T-helper 2 cell treated with Interferon-gamma antibody and Interleukin-4, amounts not matched to agents 100 ng/mL and 5 ng/mL, for 36 hours (primary cell): ENCODE measurements at regions not wholly inside any gene's neighbourhood (a gene's known extent, or its start where the extent isn't known, plus 50 kb on each side); places are given as distances from the start of the nearest gene placed in this dataset.

ENCODE experiments used
- intact Hi-C: fragments of 100-400 bp; cut with micrococcal nuclease; formaldehyde crosslinking; loops from one replicate; pipeline ENCODE4 v1.15.1; 2023

DNA sequence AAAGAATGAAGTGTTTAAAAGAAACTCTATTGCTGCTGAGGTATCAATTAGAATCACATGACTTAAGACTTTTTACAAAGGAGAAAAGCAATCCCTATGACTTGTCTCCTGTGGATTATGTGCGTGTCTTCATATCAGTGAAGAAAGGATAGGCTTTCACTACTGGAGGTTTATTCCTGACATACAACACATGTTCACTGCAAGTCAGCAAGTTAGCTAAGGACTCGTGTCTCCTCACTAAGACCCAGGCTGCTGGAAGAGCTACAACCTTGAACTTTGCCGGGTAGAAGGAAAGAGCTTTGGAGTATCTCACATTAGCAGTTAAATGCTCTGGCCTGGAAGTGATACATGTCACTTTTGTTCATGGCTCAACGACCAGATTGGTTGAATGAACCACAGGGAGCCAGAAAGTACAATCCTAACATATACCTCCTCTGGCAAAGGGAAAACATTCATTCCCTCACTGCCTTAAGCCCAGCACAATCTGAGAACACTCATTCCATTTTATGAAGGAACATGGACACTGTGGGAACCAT is 215.3 kb downstream of the RNF152 start:
- intact Hi-C loops: no loop called here

DNA sequence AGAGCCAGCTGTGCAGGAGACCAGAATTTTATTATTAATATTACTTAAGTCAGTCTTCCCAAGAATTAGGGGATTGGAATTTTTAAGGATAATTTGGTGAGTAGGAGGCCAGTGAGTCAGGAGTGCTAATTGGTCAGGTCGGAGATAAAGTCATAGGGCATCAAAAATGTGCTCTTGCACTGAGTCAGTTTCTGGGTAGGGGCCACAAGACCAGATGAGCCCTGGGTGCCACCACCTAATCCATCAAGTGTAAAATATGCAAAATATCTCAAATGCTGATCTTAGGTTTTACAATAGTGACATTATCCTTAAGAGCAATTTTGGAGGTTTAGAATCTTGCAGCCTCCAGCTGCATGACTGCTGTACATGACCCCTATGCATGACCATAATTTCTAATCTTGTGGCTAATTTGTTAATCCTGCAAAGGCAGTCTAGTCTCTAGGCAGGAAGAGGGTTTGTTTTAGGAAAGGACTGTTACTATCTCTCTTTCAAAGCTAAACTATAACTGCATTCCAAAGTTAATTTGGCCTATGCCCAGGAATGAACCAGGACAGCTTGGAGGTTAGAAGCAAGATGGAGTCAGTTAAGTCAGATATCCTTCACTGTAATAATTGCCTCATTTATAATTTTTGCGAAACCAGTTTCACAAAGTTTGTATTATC is 215.9 kb downstream of the RNF152 start:
- intact Hi-C loops: no loop called here

DNA sequence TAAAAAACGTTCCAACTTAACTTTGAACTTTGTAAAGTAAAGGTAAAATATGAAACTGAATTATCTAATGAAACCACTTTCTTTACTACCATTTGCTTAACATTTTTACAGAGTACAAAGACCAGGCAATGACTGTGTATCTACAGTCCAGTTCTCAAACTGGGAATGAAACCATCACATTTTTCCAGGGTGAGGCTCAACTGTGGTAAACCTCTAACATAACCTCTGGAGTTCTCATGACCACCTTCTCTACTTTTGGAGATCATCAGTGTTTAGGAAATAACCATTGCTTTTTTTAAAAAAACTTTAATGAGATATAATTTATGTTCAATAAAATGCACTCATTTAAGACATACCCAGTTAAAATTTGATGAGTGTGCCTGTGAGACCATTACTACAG is 223.5 kb downstream of the RNF152 start:
- intact Hi-C loops: no loop called here

DNA sequence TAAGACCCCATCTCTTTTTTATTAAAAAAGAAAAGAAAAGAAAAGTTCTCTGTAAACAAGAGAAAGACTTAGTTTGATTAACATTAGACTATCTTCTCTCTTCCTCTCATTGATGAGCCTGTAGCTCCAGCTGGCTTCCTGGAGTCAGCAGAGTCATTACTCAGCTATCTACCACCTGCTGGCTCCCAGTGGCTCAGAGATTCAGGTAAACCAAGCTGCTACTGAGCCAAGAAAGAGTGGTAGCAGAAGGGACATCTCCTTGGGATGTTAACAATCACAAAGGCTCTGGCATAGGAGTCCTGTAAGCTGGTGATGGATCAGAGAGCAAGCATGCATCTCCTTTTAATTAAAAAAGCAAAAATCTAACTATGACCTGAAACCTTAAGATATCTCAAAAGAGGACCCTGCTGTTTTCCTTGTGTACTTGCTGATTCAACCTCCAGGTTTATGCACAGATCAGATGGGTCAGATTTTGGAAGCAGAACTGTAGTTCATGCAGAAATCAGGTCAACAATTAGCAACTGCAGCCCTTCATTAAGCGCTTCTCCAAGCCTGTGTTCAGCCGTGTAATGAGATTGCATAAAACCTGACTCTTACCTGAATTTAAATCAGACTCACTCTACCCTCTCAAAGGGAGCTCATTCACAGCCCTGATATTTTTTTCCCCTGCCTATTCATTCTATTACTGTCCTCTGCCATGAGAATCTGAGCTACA is 225.8 kb downstream of the RNF152 start:
- intact Hi-C loops: no loop called here

DNA sequence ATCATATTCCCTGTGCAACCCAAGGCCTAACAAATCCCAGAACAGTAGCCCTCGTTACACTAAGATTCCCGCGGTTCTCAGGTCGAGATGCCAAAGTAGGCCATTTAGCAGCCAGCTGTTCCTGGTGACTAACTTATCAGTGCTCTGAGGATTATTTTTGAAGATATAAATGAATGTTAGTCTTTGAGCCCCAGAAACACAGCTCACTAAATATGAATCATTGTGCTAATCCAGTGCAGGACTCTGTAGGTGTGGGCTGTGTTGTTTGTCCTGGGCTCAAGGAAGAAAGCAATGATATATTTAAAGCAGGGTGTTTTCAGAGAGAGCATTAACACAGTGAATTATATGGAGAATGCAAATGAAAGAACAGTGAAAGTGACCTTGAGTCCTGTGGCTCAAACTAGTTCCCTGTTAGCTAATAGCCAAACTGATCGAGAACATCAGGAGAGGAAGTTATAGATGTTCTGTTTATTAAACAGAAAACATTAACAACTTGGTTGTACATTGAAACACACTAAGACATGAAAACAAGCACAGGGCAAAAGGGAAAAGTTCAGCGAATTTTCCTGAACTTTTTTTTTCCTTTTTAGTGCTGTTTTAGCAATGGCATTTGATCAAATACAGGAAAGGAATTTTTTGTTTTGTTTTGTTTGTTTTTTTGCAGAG is 228.3 kb downstream of the RNF152 start:
- intact Hi-C loops: no loop called here

DNA sequence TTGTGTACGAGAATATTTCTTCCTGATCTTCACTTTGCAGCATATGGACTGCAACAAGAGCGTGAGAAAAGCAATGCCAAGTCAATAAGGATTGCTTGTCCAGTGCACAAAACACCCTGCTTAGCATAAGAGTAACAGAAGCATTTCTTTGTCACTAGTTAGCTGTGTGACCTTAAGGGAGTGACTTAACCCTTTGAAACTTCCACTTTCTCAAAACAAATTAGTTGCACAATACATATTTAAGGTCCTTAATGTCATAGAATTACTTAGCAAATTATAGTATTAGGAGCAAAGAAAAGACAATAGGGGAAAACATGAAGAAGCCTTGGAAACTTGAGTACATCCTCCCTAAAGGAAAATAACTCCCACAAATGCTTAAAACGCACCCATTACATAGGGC is 230.1 kb downstream of the RNF152 start:
- intact Hi-C loops: no loop called here

DNA sequence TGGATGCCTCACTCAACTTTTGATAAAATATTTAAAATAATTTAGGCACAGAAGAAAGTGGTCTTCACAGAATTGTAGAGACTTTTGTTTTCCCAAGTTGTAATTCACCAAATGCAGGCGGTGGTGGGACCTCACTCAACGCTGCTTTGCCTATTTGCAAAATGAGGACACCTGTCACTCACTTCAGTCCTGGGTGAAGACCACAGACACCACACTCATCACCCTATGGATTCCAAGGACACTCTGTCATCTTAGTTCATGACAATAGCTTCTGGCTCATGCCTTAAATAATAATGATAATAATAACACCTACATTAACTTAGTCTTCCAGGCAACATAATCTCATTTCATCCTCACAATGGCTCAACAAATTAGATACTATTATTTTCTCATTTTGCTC is 234.4 kb downstream of the RNF152 start:
- intact Hi-C loops: no loop called here

DNA sequence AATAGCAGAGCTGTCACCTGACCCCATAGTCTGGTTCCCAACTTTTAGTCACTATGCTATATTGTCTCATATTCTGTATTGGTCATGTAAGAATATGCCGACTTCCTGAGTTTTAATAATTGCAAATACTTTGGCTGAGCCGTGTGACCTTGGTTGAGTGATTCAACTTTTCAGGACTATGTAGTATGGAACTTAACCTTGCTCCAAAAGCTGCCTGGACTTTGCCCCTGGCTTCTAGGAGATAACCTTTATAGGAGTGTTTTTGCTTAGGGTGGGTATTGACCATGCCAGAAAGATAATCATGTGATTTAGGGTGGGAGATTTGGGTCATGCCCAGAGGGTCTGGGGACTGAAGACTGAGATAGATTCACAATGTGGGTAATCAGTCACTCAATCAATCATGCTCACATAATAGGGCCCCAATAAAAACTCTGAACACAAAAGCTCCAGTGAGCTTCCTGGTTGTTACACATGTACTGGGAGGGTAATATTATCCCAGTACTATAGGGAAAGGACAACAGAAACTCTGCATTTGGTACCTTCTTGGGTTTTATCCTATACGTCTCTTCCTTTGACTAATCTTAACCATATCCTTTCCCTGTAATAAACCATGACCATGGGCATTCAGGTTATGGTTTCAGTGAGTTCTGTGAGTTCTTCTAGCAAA is 235.6 kb downstream of the RNF152 start:
- intact Hi-C loops: no loop called here

DNA sequence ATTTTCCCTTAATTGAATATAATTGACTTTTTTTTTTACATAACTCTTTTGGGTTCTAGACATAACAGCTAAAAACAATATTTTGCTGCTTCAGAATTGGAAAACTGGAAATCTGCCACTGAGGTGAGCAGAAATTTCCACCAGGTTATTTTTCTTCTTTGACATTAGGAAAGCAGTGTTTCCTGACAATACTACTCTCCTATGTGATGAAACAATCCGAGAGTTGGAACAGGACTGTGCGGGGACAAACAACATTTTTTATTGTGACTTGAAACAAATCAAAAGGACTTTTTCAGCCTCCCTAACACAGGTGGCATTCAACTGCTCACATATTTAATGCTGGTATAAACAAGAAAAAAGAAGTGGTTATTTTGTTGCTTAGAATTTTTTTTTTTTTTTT is 237.2 kb downstream of the RNF152 start:
- intact Hi-C loops: no loop called here

DNA sequence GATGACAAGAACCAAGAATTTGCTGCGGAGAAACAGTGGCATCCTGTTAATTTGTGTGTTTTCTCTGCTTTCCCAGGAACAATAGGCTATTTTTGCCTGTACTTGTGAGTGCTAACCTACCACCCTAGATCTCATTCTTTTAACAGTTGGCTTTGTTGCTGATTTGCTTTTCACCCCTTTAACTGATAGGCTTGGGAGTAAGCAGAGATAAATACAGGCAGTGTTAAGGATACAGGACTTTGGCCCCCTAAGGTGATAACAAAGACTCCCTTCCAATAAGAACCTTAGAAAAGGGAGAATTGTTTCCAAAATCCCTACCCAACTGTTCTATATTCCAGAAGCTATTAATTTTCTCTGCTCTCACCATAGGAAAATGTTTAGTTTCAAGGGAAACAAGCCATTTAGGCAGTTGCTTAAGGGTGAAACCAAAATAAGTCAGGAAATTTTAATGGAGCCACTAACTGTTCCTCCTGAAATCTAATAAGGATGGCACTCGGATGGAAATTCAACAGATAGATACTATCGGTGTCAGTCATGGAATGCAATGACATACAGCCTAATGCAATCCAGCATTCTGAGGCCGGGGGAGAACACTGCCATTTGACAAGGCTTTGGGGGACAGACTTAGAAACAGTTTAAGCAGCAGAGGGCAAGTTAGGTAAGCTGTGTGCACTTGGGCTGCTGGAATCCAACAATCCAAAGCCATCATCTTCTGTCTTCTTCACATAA is 238.8 kb downstream of the RNF152 start:
- intact Hi-C loops: no loop called here

DNA sequence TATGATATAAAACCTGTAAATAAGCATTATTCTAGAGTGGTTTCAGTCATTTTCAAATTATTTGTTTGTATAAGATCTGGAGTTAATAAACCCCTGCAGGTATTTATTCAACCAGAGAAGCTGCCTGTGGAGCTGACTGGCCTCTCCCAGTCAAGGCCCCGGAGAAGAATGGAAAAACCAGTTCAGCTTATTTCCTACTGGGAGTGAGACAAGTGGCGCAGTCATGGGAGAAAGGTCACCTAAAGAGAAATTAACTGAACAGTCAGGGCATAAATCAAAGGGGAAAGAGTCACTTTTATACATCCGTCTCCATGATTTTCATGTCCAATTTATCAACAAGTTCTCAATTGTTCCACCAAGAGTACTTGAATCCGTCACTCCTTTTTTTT is 240.9 kb downstream of the RNF152 start:
- intact Hi-C loops: no loop called here

DNA sequence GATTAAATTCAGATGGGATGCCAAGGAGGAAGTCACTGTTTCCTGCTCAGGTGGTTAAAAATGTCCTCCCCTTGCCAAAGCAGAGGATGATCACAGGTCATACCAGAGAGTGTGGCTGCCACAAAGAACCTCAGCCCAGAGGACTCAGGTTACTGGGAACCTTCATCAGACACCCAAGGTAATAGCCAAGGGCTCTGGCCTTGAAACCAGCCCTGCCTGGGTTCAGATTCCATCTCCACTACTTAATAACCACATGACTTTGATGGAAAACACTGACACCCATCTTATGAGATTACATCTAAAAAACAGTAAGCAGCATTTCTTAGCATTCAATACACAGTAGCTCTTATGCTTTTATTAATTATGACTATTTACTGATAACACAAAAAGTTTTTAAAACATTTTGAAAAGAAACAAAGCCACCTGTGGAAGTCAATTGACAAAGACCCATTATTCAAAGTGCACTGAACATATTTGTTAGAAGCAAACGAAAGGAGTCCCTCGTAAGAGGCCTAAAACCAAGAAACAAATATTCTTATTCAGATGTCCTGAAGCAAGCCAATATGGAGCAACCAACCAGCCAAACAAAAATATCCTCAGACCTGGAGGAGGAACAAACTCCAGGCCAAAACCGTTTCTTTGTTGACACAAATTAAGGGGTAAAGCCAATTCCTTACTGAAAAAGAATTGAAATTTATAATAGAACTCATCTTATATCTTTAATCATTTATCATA is 241.5 kb downstream of the RNF152 start:
- intact Hi-C loops: no loop called here

DNA sequence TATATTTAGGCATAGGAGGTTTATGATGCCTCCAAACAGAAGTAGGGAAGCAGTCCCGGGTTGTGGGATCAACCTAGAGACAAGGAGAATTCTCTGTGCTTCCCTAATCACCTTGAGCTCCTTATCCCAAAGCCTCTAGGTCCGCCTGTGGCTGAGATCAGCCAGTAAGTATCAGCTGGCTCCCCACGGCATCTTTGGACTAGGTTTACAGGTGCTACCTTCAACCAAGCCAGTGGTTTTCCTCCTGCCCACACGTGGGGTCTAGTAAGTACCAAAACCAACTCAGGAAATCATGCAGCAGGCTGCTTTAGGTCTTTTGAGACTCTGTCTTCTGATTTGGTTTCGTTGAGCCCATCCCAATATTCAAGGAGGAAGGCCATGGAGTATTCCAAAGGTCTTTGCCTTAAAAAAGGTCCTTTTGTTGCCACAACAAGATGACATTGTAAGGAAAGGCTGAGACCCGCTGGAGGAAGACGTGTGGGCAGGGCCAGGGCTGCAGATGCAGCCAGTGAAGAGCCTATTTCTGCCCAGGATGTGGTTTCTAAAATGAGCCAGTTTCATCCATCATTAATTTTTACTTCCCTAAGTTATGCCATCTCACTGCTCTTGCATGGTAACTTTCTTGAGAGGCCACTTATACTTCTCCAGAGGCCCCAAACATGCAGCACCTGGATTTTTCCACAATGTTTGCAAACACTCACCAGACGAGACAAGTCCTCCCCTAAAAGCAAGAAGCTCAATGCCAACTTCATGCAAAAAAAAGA is 248.7 kb downstream of the RNF152 start:
- intact Hi-C loops: no loop called here

DNA sequence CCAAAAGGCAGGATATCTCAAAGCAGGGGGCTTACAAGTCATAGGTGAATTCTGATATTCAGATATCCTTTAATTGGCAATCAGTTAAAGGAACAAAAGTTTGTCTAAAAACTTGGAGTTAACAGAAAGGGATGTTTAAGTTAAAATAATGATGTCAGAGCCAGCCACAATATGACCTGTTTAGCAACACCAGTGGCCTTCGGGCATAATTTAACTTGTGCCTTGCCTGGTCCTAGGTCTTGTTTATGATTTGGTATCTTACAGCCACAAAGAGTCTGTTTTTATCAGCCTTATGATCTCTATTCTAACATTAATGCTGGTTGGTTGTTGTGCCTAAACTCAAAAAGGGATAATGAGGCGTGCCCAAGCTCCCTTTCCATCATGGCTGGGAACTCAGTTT is 252.9 kb downstream of the RNF152 start:
- intact Hi-C loops: loop anchor here (5.0 kb wide), 1 partner anchor 252 kb away; the partner anchor contains the start of gene RNF152

DNA sequence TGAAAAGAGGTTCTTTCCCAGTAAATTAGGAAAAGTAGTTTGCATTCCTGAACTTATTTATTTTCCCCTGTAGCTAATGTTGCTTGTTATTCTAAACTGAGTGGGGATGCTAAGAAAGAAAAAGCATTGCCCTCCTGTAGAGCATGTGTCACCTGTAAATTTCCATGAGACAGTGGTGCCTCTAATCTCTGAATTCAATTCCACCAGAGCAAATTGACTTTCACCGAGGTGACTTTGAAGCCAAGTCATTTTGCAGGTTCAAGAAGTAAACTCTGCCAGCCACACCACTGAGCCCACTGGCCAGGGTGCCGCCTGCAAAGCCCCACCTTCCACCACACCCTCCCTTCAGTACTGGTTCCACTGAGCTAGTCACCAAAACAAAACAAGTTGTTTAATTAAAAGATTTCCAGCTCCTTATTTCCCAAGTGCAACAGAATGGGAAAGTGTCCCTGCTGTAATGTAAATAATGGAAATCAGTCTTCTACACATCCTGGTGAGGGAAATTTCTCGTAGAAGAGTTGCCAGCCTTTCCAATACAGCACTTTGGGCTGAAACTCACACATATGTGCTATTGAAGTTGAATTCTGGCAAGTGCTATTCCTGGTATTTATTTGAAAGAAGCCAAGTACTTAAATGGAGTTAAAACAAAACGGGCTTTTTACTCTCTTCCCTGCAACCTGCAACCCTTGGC is 254.8 kb downstream of the RNF152 start:
- intact Hi-C loops: loop anchor here (5.0 kb wide), 1 partner anchor 254 kb away; the partner anchor contains the start of gene RNF152

DNA sequence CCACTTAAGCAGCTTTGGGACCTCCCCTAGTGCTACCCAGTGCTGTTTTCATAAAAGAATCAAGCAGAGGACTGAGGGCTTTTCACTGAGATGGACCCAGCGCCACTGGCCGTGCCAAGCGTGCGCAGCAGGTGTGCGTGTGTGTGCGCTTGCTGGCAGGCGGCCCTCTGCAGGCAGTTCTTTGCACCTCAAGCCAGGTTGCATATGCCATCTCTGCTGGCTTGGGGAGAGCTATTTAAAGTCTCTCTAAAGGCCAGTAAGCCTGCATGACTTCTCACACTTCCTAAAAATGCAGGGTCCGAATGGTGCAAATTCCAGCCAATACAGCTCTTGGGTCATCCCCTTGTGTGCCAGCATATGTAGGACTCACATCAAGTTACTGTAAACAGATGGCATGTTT is 255.5 kb downstream of the RNF152 start:
- intact Hi-C loops: loop anchor here (5.0 kb wide), 1 partner anchor 255 kb away; the partner anchor contains the start of gene RNF152

DNA sequence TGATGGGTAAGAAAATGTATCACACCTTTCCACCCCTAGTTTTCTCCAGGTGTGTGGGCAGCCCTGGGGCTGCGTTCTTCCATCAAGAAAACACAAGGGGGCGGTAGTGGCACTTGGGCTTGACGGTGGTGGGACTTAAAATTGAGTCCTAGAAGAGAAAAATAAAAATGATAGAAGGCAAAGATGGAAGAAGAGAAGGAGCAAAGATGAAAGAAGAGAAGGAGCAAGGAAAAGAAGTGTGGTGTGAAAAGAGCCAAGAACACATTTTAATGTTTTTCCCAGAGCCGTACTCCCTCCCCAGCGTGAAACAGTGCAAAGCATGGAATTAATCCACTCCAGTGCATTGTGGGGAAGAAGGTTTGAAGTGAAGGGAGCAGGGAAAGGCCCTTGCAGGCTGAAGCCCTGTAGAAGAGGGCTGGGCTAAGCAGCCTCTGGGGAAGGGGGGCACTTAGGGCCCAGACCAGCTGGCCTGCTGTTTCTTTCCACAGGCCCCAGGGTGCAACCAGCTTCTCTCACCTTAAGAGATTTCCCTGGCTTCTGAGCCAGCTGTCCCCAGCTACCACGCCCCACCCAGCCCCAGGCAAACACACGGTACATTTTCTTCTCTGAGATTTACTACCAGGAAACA is 256.8 kb downstream of the RNF152 start:
- intact Hi-C loops: loop anchor here (1.0 to 5.0 kb wide), 2 partner anchors 256 to 495 kb away; partner anchors contain the start of gene RNF152

DNA sequence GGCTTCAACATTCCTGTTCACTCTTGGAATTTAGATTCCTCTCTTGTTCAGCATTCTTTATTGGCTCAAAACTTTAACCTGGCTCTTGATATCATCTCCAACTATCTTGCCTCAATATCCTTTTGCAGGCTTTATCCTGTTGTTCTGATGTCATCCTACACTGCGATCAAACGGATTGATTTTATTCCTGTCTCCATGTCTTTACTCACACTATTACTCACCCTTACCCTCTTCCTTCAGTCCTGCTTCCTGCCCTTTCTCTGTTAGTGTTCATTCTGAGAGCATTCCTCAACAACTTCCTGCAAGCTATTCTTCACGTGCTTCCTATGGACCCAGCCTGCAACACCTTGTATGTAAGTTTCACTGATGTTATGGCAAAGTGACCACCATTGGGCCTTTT is 264.7 kb downstream of the RNF152 start:
- intact Hi-C loops: no loop called here
